ENCODE measurements at regions not wholly inside any gene's neighbourhood (a gene's known extent, or its start where the extent isn't known, plus 50 kb on each side); places are given as distances from the start of the nearest gene placed in this dataset.

- TF ChIP-seq CTCF (IDR thresholded peaks at IDR 0.05; ENCODE audit: insufficient read depth, low read depth, low read length) (no peak), EZH2 (IDR thresholded peaks at IDR 0.05; ENCODE audit: insufficient read depth, low read length) (no peak)
Observed at GRCh38 chr6:153960281-153960680, 78.8 kb upstream of the OPRM1 start.
